ENCODE measurements at regions not wholly inside any gene's neighbourhood (a gene's known extent, or its start where the extent isn't known, plus 50 kb on each side); places are given as distances from the start of the nearest gene placed in this dataset.
"Not testable (repeated sequence)": the region's sequence is repeated elsewhere in the genome, so short reads cannot be mapped to it uniquely, and the experiment has no call there.

- no peak for DNase-seq
These were observed 729.0 kb upstream of the USP15 start for GRCh38 chr12:61531195-61531594.

- DNase-seq, result no peak
These were observed 724.1 kb upstream of the USP15 start for GRCh38 chr12:61536117-61536516.

- DNase-seq, result no peak
These were observed 723.7 kb upstream of the USP15 start for GRCh38 chr12:61536525-61536924.

- no peak for DNase-seq
These were observed 721.3 kb upstream of the USP15 start for GRCh38 chr12:61538951-61539350.

- no peak for DNase-seq
These were observed 717.7 kb upstream of the USP15 start for GRCh38 chr12:61542551-61542950.

GRCh38 chr12:61546296-61546695, 713.9 kb upstream of the USP15 start:
- no peak for DNase-seq

GRCh38 chr12:61553091-61553490, 707.1 kb upstream of the USP15 start:
- no peak for DNase-seq

- DNase-seq, result no peak
These were observed 705.8 kb upstream of the USP15 start for GRCh38 chr12:61554268-61555008.

- DNase-seq, result no peak
These were observed 696.3 kb upstream of the USP15 start for GRCh38 chr12:61563665-61564450.

- DNase-seq, result no peak
These were observed 695.7 kb upstream of the USP15 start for GRCh38 chr12:61564466-61564865.

GRCh38 chr12:61566183-61566582, 694.0 kb upstream of the USP15 start:
- no peak for DNase-seq

- DNase-seq, result no peak
These were observed 685.9 kb upstream of the USP15 start for GRCh38 chr12:61574339-61574738.

- DNase-seq, result no peak
These were observed 675.3 kb upstream of the USP15 start for GRCh38 chr12:61584943-61585342.

- not testable (repeated sequence) for DNase-seq
These were observed 669.3 kb upstream of the USP15 start for GRCh38 chr12:61590864-61591263.

- DNase-seq, result no peak
These were observed 650.1 kb upstream of the USP15 start for GRCh38 chr12:61610143-61610542.

- no peak for DNase-seq
These were observed 630.5 kb upstream of the USP15 start for GRCh38 chr12:61629702-61630101.

- DNase-seq, result no peak
These were observed 613.6 kb upstream of the USP15 start for GRCh38 chr12:61646639-61647038.

- DNase-seq, result no peak
These were observed 612.6 kb upstream of the USP15 start for GRCh38 chr12:61647566-61647965.

- DNase-seq, result no peak
These were observed 607.9 kb upstream of the USP15 start for GRCh38 chr12:61652265-61652664.

- no peak for DNase-seq
These were observed 605.5 kb upstream of the USP15 start for GRCh38 chr12:61654698-61655097.

GRCh38 chr12:61655241-61655640, 605.0 kb upstream of the USP15 start:
- no peak for DNase-seq

- no peak for DNase-seq
These were observed 592.5 kb upstream of the USP15 start for GRCh38 chr12:61667676-61668075.

GRCh38 chr12:61676520-61676919, 583.7 kb upstream of the USP15 start:
- DNase-seq, result no peak

- no peak for DNase-seq
These were observed 572.8 kb upstream of the USP15 start for GRCh38 chr12:61687407-61687806.

- DNase-seq, result no peak
These were observed 566.0 kb upstream of the USP15 start for GRCh38 chr12:61694214-61694613.

All from NCI-H1436 treated with DMSO at 0.1 percent for 48 hours (cell line).